Thoracic aorta (tissue), 2 donors: ENCODE measurements at regions not wholly inside any gene's neighbourhood (a gene's known extent, or its start where the extent isn't known, plus 50 kb on each side); places are given as distances from the start of the nearest gene placed in this dataset.

ENCODE experiments used
- ATAC-seq: fragments of 150-250 bp; one replicate; pipeline ENCODE4 v1.8.0; 2017; ENCODE audit warnings: low read depth; ENCODE audit not compliant: insufficient number of reproducible peaks, low FRiP score
- DNase-seq: peaks from one replicate; pipeline ENCODE4 v3.0.0-alpha.2; 2020; ENCODE audit warnings: low spot score
- H3K27ac ChIP-seq, 2 donors: fragments of 200-600 bp; sonication (generic); 1 replicate in 1 of 2; 2 replicates in 1 of 2; pipeline ENCODE4 v1.5.1; 2016; ENCODE audit warnings: mild to moderate bottlenecking in 2 of 2, moderate library complexity in 2 of 2
- H3K27me3 ChIP-seq: fragments of 200-600 bp; sonication (generic); replicated peaks from 2 replicates; pipeline ENCODE4 v1.6.0; 2016; ENCODE audit warnings: mild to moderate bottlenecking; ENCODE audit not compliant: insufficient read depth
- H3K36me3 ChIP-seq: fragments of 200-600 bp; sonication (generic); one replicate; pipeline ENCODE4 v1.5.1; 2016
- H3K4me1 ChIP-seq, 2 donors: fragments of 200-600 bp; sonication (generic); 1 replicate in 1 of 2; 2 replicates in 1 of 2; pipeline versions ENCODE4 v1.5.1 to v1.6.0; 2016; ENCODE audit warnings: low read depth in 2 of 2, mild to moderate bottlenecking in 1 of 2; ENCODE audit not compliant: control insufficient read depth in 1 of 2
- H3K4me3 ChIP-seq: fragments of 200-600 bp; sonication (generic); 2 replicates; pipeline ENCODE4 v1.5.1; 2016; ENCODE audit warnings: mild to moderate bottlenecking
- H3K9me3 ChIP-seq: fragments of 200-600 bp; sonication (generic); 2 replicates; pipeline ENCODE4 v1.5.1; 2016
- TF ChIP-seq, protein P1 (sequence below): fragments of 200-600 bp; sonication (generic); IDR thresholded peaks from one replicate; pipeline ENCODE4 v1.5.1; 2019; ENCODE audit warnings: antibody characterized with exemption

DNA sequence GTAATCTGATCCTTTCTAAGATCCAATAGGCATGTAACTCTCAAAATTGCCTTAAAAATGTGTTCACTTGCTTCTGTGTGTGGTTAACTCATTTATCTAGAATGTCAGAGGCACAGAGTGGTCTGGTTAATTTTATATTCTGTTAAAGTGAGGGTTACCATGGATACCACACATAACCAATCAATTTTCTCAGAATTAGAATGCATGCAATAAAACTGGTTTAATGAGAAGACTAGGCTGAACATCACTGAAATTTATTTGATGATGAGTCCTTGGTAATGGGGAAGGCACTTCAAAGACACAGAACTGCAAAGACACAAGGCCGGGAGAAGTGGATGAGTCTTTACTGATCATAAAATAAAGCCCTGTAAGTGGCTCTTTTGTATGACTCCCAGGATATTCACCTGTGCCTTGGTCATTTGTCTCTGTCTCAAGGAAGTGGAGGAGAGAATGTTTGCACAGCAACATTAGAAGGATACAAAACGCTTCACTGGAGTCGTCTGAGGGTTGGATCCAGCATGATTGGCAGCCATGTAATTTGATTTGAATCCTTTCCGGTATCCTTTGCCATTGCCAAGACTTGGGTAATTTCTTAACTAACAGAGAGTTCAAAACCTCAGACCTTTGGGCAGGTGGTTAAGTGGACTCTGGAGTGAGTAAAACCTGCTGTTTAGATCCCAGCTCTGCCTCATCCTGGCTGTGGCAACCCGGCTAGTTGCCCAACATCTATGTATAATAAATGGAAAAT lies 94.0 kb upstream of the RBPJ start:
- TF ChIP-seq, protein P1, sequence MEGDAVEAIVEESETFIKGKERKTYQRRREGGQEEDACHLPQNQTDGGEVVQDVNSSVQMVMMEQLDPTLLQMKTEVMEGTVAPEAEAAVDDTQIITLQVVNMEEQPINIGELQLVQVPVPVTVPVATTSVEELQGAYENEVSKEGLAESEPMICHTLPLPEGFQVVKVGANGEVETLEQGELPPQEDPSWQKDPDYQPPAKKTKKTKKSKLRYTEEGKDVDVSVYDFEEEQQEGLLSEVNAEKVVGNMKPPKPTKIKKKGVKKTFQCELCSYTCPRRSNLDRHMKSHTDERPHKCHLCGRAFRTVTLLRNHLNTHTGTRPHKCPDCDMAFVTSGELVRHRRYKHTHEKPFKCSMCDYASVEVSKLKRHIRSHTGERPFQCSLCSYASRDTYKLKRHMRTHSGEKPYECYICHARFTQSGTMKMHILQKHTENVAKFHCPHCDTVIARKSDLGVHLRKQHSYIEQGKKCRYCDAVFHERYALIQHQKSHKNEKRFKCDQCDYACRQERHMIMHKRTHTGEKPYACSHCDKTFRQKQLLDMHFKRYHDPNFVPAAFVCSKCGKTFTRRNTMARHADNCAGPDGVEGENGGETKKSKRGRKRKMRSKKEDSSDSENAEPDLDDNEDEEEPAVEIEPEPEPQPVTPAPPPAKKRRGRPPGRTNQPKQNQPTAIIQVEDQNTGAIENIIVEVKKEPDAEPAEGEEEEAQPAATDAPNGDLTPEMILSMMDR: no peak
- ATAC-seq: no peak
- no peaks in the 10 kb centered on the region for H3K4me1 ChIP-seq
- no peaks in the 10 kb centered on the region for H3K36me3 ChIP-seq
- H3K4me3 ChIP-seq: no peak overlapping the region
- H3K27ac ChIP-seq: no peak overlapping the region
- H3K27me3 ChIP-seq: no peaks in the 10 kb centered on the region
- no peaks in the 10 kb centered on the region for H3K9me3 ChIP-seq
- DNase-seq: no peak

DNA sequence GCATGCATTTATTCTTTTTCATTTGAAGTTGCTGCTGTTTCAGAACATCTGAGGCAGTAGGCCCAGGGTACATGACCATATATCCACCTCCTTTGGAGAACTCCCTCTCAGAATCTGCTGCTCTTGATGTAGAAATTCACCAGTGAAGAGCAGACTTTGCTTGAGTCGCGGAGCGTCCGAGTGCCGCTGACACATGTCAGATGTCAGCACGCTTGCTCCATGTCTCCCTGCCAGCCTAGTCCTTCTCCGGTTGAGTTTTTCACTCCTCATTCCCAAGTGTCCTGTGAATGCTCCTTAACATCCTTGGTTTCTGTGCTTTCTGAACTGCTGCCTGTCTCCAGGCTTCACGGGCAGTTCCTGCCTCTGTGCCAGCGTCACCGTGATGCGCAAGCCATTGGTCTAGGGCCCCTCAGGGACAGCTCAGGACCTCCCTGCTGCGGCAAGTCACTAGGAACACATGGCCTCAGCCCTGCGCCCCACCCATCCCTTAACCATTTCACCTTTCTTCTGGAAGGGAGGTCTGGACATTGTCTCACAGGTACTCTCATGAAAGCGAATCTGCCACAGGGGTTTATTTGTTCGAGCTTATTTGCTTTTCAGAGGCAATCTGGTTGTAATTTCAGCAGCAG lies 93.1 kb upstream of the RBPJ start:
- ATAC-seq: no peak
- H3K4me3 ChIP-seq: no peak overlapping the region
- H3K27me3 ChIP-seq: no peaks in the 10 kb centered on the region
- no peaks in the 10 kb centered on the region for H3K4me1 ChIP-seq
- TF ChIP-seq, protein P1: no peak
- no peaks in the 10 kb centered on the region for H3K9me3 ChIP-seq
- DNase-seq: no peak
- H3K27ac ChIP-seq: no peak overlapping the region
- H3K36me3 ChIP-seq: no peaks in the 10 kb centered on the region

DNA sequence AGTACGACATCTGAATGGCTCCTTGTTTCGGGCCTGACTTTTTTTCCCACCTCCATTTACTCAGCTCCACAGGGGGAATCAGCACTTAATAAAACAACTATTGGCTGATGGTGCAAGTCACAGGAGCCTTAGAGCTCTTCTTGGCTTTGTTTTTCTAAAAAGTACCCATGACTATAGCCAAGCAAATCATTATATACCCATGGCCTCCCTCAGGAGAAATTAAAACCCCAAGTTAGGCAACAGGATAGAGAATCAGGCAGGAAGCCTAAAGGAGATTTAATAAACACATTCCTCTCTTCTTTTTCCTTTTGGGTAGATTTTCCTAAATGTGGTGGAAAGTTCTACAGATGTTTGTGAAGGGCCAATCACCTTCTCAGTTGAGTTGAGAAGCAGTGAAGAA lies 91.9 kb upstream of the RBPJ start:
- Histone ChIP-seq H3K4me3 (no peak overlapping the region), H3K4me1 (no peaks in the 10 kb centered on the region), H3K27me3 (no peaks in the 10 kb centered on the region), H3K27ac (no peak overlapping the region), H3K36me3 (no peaks in the 10 kb centered on the region), H3K9me3 (no peaks in the 10 kb centered on the region)
- ATAC-seq (no peak), DNase-seq (no peak)
- TF ChIP-seq, protein P1: no peak

DNA sequence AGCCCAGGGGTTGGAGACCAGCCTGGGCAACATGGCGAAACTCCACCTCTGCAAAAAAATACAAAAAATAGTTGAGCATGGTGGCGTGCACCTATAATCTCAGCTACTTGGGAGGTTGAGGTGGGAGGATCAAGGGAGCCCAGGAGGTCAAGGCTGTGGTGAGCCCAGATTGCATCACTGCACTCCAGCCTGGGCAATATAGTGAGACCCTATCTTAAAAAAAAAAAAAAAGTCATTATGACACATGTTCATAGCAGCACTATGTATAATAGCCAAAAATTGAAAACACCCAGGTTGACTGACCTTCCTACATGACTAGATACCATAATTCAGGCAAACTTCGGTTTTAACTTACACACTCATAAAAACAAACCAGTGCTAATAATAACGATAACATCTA lies 90.8 kb upstream of the RBPJ start:
- Histone ChIP-seq H3K4me3 (no peak overlapping the region), H3K27ac (no peak overlapping the region), H3K9me3 (no peaks in the 10 kb centered on the region), H3K27me3 (no peaks in the 10 kb centered on the region), H3K36me3 (no peaks in the 10 kb centered on the region), H3K4me1 (peaks cover 0 to 2% of the 10 kb centered on the region in 2 donors)
- TF ChIP-seq, protein P1: no peak
- DNase-seq (no peak), ATAC-seq (no peak)

DNA sequence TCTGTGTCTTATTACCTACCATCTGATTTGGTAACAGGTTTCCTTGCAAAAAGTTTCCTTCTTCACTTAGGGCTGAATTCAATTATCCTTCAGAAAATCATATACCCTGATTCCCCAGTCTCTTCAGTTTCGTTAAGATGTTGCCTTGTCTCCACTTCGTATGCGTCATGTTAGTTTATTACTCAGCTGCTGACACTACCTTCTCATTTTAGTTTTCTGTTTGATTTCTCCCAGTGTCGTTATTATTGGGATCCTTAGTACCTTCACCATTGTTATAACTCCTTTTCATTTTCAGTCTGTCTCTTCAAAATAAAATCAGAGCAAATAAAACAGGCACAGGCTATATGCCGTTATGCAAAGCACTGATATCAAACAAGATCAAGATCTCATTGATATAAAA lies 87.5 kb upstream of the RBPJ start:
- Histone ChIP-seq H3K36me3 (no peaks in the 10 kb centered on the region), H3K4me3 (no peak overlapping the region), H3K27me3 (no peaks in the 10 kb centered on the region), H3K27ac (no peak overlapping the region), H3K9me3 (no peaks in the 10 kb centered on the region), H3K4me1 (peaks cover 4 to 17% of the 10 kb centered on the region in 2 donors)
- ATAC-seq (no peak), DNase-seq (no peak)
- TF ChIP-seq, protein P1: no peak
